Activated T-helper 9 cell treated with anti-CD3 and anti-CD28 coated beads, Interleukin-2, amount 50 U/mL, for 16 hours (primary cell): ENCODE measurements at regions not wholly inside any gene's neighbourhood (a gene's known extent, or its start where the extent isn't known, plus 50 kb on each side); places are given as distances from the start of the nearest gene placed in this dataset.
"Not testable (repeated sequence)": the region's sequence is repeated elsewhere in the genome, so short reads cannot be mapped to it uniquely, and the experiment has no call there.

ENCODE experiments used
- DNase-seq: peaks from one replicate; pipeline ENCODE4 v3.0.0-alpha.2; 2020; ENCODE audit warnings: low read depth

GRCh38 chr13:91232716-91233115 lies 114.8 kb upstream of the MIR17HG start:
- DNase-seq = no peak

- DNase-seq = no peak
Measured at GRCh38 chr13:91233291-91233690, 114.2 kb upstream of the MIR17HG start.

GRCh38 chr13:91236182-91236581 lies 111.3 kb upstream of the MIR17HG start:
- no peak for DNase-seq

- DNase-seq = no peak
Measured at GRCh38 chr13:91236921-91237320, 110.6 kb upstream of the MIR17HG start.

GRCh38 chr13:91238036-91238435 lies 109.5 kb upstream of the MIR17HG start:
- no peak for DNase-seq

- no peak for DNase-seq
Measured at GRCh38 chr13:91240341-91240740, 107.1 kb upstream of the MIR17HG start.

GRCh38 chr13:91241221-91241933 lies 106.1 kb upstream of the MIR17HG start:
- no peak for DNase-seq

- no peak for DNase-seq
Measured at GRCh38 chr13:91242652-91243051, 104.8 kb upstream of the MIR17HG start.

- no peak for DNase-seq
Measured at GRCh38 chr13:91245288-91245687, 102.2 kb upstream of the MIR17HG start.

GRCh38 chr13:91247768-91248167 lies 99.7 kb upstream of the MIR17HG start:
- no peak for DNase-seq

GRCh38 chr13:91248249-91248648 lies 99.2 kb upstream of the MIR17HG start:
- DNase-seq = no peak

- DNase-seq = no peak
Measured at GRCh38 chr13:91249370-91249769, 98.1 kb upstream of the MIR17HG start.

GRCh38 chr13:91249861-91250260 lies 97.6 kb upstream of the MIR17HG start:
- DNase-seq = no peak

- not testable (repeated sequence) for DNase-seq
Measured at GRCh38 chr13:91251573-91251972, 95.9 kb upstream of the MIR17HG start.

GRCh38 chr13:91264484-91264883 lies 83.0 kb upstream of the MIR17HG start:
- DNase-seq = no peak

GRCh38 chr13:91269237-91269636 lies 78.2 kb upstream of the MIR17HG start:
- no peak for DNase-seq

- no peak for DNase-seq
Measured at GRCh38 chr13:91270031-91270430, 77.5 kb upstream of the MIR17HG start.

GRCh38 chr13:91272235-91272777 lies 75.2 kb upstream of the MIR17HG start:
- DNase-seq = no peak

- DNase-seq = no peak
Measured at GRCh38 chr13:91273675-91274074, 73.8 kb upstream of the MIR17HG start.

- no peak for DNase-seq
Measured at GRCh38 chr13:91277013-91277676, 70.3 kb upstream of the MIR17HG start.

GRCh38 chr13:91278291-91278690 lies 69.2 kb upstream of the MIR17HG start:
- no peak for DNase-seq

- no peak for DNase-seq
Measured at GRCh38 chr13:91278888-91279287, 68.6 kb upstream of the MIR17HG start.

GRCh38 chr13:91280801-91281200 lies 66.7 kb upstream of the MIR17HG start:
- no peak for DNase-seq

GRCh38 chr13:91284335-91284734 lies 63.2 kb upstream of the MIR17HG start:
- no peak for DNase-seq
